SU-DHL-6 (cell line): ENCODE measurements at regions not wholly inside any gene's neighbourhood (a gene's known extent, or its start where the extent isn't known, plus 50 kb on each side); places are given as distances from the start of the nearest gene placed in this dataset.

Experiments used
- CTCF ChIP-seq: fragments of 200-600 bp; sonication (generic); IDR thresholded peaks from one replicate; pipeline ENCODE4 v1.5.1; 2017; ENCODE audit warnings: antibody characterized with exemption, mild to moderate bottlenecking, low read length, moderate library complexity; ENCODE audit not compliant: insufficient read depth, poor library complexity, severe bottlenecking
- EZH2phosphoT487 ChIP-seq: fragments of 200-600 bp; sonication (generic), shearing (Covaris generic); conservative IDR thresholded peaks from 2 replicates; pipeline ENCODE4 v1.6.1; 2018; ENCODE audit warnings: mild to moderate bottlenecking, antibody characterized with exemption, low read length, moderate library complexity, mixed read lengths

- TF ChIP-seq CTCF (no peak), EZH2phosphoT487 (no peak)
Measured at GRCh38 chr14:61202124-61202523, 79.0 kb downstream of the TMEM30B start.
